HepG2 (cell line): ENCODE measurements at regions not wholly inside any gene's neighbourhood (a gene's known extent, or its start where the extent isn't known, plus 50 kb on each side); places are given as distances from the start of the nearest gene placed in this dataset.
"Not testable (repeated sequence)": the region's sequence is repeated elsewhere in the genome, so short reads cannot be mapped to it uniquely, and the experiment has no call there.

ENCODE experiments used
- ATAC-seq: fragments of 200-7000 bp; cut with Tn5 transposase; 3 replicates; pipeline ENCODE4 v1.9.1; 2020; ENCODE audit warnings: mild to moderate bottlenecking, moderate library complexity
- BruUV-seq: library from RNA; stranded (reverse); fragments of 400-500 nt; replicated peaks from 2 replicates; lab custom pipeline; 2021; lab: Mats Ljungman, UMichigan
- CTCF ChIA-PET: fragments of 300-600 bp; formaldehyde crosslinking; extraction: SDS; loops from one replicate; lab custom pipeline; 2021; ENCODE audit warnings: low total read pairs, inconsistent platforms, low intra/inter-chr PET ratio; lab: Yijun Ruan, JAX
- POLR2A ChIA-PET: fragments of 350-600 bp; sonication (Branson Sonifier 250); formaldehyde crosslinking; loops from one replicate; lab custom pipeline; 2020; ENCODE audit warnings: antibody characterized with exemption, inconsistent platforms; lab: Yijun Ruan, JAX
- DNase-seq: peaks from one replicate; pipeline ENCODE4 v3.0.0-alpha.2; 2015; ENCODE audit warnings: low spot score
- FAIRE-seq: peaks from 3 replicates; lab custom pipeline; 2011; peaks lifted over from hg19 to GRCh38; lab: Jason Lieb, UNC
- H2AFZ ChIP-seq: one replicate; pipeline ENCODE4 v1.6.1; 2011; ENCODE audit warnings: low read length, inconsistent platforms
- H3K27ac ChIP-seq: fragments of 300-600 bp; 3 replicates; pipeline ENCODE4 v1.8.0; 2011; ENCODE audit warnings: mixed run types, mild to moderate bottlenecking, mixed read lengths, low read length, inconsistent platforms; ENCODE audit not compliant: insufficient read depth; ENCODE audit errors: extremely low read length
- H3K27me3 ChIP-seq, 2 experiments: fragments of 200-600 bp in 1 of 2; 2 replicates in 1 of 2; 3 replicates in 1 of 2; pipeline versions ENCODE4 v1.6.0 to v1.8.0; 2011; ENCODE audit warnings: low read length in 2 of 2, mild to moderate bottlenecking in 2 of 2, moderate library complexity in 2 of 2, inconsistent platforms in 1 of 2; ENCODE audit not compliant: insufficient read depth in 2 of 2, control insufficient read depth in 1 of 2
- H3K36me3 ChIP-seq, 2 experiments: fragments of 200-600 bp in 1 of 2; replicated peaks in 1 of 2; 2 replicates in 1 of 2; 3 replicates in 1 of 2; pipeline versions ENCODE4 v1.5.1 to v1.8.0; 2011; ENCODE audit warnings: low read length in 2 of 2, inconsistent platforms in 1 of 2; ENCODE audit not compliant: insufficient read depth in 2 of 2, control insufficient read depth in 1 of 2
- H3K4me1 ChIP-seq: 2 replicates; pipeline ENCODE4 v1.5.1; 2012; ENCODE audit warnings: low read length, inconsistent platforms; ENCODE audit not compliant: insufficient read depth
- H3K4me2 ChIP-seq: 2 replicates; pipeline ENCODE4 v1.6.0; 2011; ENCODE audit warnings: low read depth, low read length, inconsistent platforms
- H3K4me3 ChIP-seq, 3 experiments: fragments of 200-600 bp in 1 of 3; sonication (generic), shearing (Covaris generic) in 1 of 3; replicated peaks in 1 of 3; 2 replicates each; pipeline ENCODE4 v1.5.1; 2011 to 2016; ENCODE audit warnings: low read length in 3 of 3, inconsistent platforms in 2 of 3, low read depth in 2 of 3, mild to moderate bottlenecking in 2 of 3, control low read depth in 1 of 3, mixed read lengths in 1 of 3; ENCODE audit not compliant: insufficient read depth in 1 of 3
- H3K79me2 ChIP-seq: one replicate; pipeline ENCODE4 v1.6.1; 2011; ENCODE audit warnings: low read length, inconsistent platforms; ENCODE audit not compliant: insufficient read depth
- H3K9ac ChIP-seq: 2 replicates; pipeline ENCODE4 v1.6.0; 2011; ENCODE audit warnings: mild to moderate bottlenecking, low read depth, low read length, inconsistent platforms; ENCODE audit not compliant: insufficient read depth
- H3K9me3 ChIP-seq: 2 replicates; pipeline ENCODE4 v1.5.1; 2012; ENCODE audit warnings: mild to moderate bottlenecking, low read length
- H4K20me1 ChIP-seq: 2 replicates; pipeline ENCODE4 v1.6.0; 2011; ENCODE audit warnings: inconsistent platforms, mild to moderate bottlenecking, low read length, moderate library complexity; ENCODE audit not compliant: insufficient read depth
- CHD4 ChIP-seq: fragments of 200-600 bp; sonication (generic); IDR thresholded peaks from 2 replicates; pipeline ENCODE4 v1.7.0; 2017; ENCODE audit warnings: mild to moderate bottlenecking, low read length, borderline replicate concordance
- DNMT1 ChIP-seq: sonication (generic); formaldehyde crosslinking; IDR thresholded peaks from 2 replicates; pipeline ENCODE4 v1.5.1; 2020; ENCODE audit warnings: mild to moderate bottlenecking, missing genetic modification reagents
- DR1 ChIP-seq: sonication (generic); formaldehyde crosslinking; IDR thresholded peaks from 2 replicates; pipeline ENCODE4 v1.8.0; 2021; ENCODE audit warnings: mild to moderate bottlenecking, missing genetic modification reagents, inconsistent platforms
- ETS1 ChIP-seq: sonication (generic); formaldehyde crosslinking; IDR thresholded peaks from 2 replicates; pipeline ENCODE4 v1.4.0; 2020; ENCODE audit warnings: missing genetic modification reagents
- KDM5B ChIP-seq: sonication (generic); formaldehyde crosslinking; IDR thresholded peaks from 2 replicates; pipeline ENCODE4 v1.4.0; 2020; ENCODE audit warnings: missing genetic modification reagents, mild to moderate bottlenecking, borderline replicate concordance
- KDM6A ChIP-seq: IDR thresholded peaks from 2 replicates; pipeline ENCODE4 v1.6.1; 2016; ENCODE audit warnings: low read depth
- MZF1 ChIP-seq: sonication (generic); formaldehyde crosslinking; IDR thresholded peaks from 2 replicates; pipeline ENCODE4 v1.8.1; 2023; ENCODE audit warnings: mild to moderate bottlenecking, missing genetic modification reagents, borderline replicate concordance
- STAG1 ChIP-seq: sonication (generic); formaldehyde crosslinking; IDR thresholded peaks from 2 replicates; pipeline ENCODE4 v1.4.0; 2020; ENCODE audit warnings: missing genetic modification reagents
- STAT6 ChIP-seq: sonication (generic); formaldehyde crosslinking; IDR thresholded peaks from 2 replicates; pipeline ENCODE4 v1.4.0; 2020; ENCODE audit warnings: missing genetic modification reagents, mild to moderate bottlenecking, borderline replicate concordance
- WIZ ChIP-seq: sonication (generic); formaldehyde crosslinking; IDR thresholded peaks from 2 replicates; pipeline ENCODE4 v1.5.1; 2020; ENCODE audit warnings: mild to moderate bottlenecking, missing genetic modification reagents
- ZNF260 ChIP-seq: sonication (generic); formaldehyde crosslinking; IDR thresholded peaks from 2 replicates; pipeline ENCODE4 v1.4.0; 2020; ENCODE audit warnings: missing genetic modification reagents, low read depth, mild to moderate bottlenecking, borderline replicate concordance
- ZNF331 ChIP-seq: sonication (generic); formaldehyde crosslinking; IDR thresholded peaks from 2 replicates; pipeline ENCODE4 v1.4.0; 2020; ENCODE audit warnings: missing genetic modification reagents
- ZNF556 ChIP-seq: sonication (generic); formaldehyde crosslinking; IDR thresholded peaks from 2 replicates; pipeline ENCODE4 v1.4.0; 2020; ENCODE audit warnings: mild to moderate bottlenecking, missing genetic modification reagents, borderline replicate concordance
- ZNF776 ChIP-seq: sonication (generic); formaldehyde crosslinking; IDR thresholded peaks from 2 replicates; pipeline ENCODE4 v1.4.0; 2020; ENCODE audit warnings: mild to moderate bottlenecking, missing genetic modification reagents
- WGBS: methylation state at CpG from one replicate; pipeline ENCODE4 v1.1.6; 2017; ENCODE audit warnings: low lambda C conversion rate; 5-methylcytosine and 5-hydroxymethylcytosine counted together
- in situ Hi-C: cut with HindIII; loops from 2 replicates; pipeline ENCODE4 v1.10.0; 2017; ENCODE audit warnings: low pct_unique_long_range_greater_than_20kb; ENCODE audit not compliant: extremely low pct_ligation_motif_present
- intact Hi-C: fragments of 100-400 bp; cut with micrococcal nuclease; formaldehyde crosslinking; loops from one replicate; pipeline ENCODE4 v1.10.0; 2022; ENCODE audit not compliant: unreplicated experiment
- TF ChIP-seq, protein P1 (sequence below): sonication (generic); formaldehyde crosslinking; IDR thresholded peaks from 2 replicates; pipeline ENCODE4 v1.8.0; 2022; ENCODE audit warnings: mild to moderate bottlenecking, missing genetic modification reagents; ENCODE audit not compliant: insufficient replicate concordance

DNA sequence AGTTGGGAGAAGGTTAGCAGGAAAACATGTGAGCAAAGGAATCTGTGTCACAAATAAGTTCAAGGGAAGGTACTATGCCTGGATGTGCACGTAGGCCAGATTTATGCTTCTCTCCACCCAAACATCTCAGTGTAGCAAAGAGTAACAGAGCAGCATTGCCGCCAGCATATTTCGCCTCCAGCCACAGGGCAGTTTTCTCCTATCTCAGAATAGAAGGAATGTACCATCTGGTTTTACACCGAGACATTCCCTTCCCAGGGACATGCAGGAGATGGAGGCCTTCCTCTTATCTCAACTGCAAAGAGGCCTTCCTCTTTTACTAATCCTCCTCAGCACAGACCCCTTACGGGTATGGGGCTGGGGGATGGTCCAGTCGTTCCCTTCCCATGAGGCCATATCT lies 155.4 kb downstream of the PABPC4L start:
- H3K36me3 ChIP-seq, DNase-seq, H3K27ac ChIP-seq, H3K4me1 ChIP-seq, H3K9ac ChIP-seq, H3K4me2 ChIP-seq, H3K9me3 ChIP-seq, CTCF ChIA-PET, H3K4me3 ChIP-seq, H2AFZ ChIP-seq, H3K79me2 ChIP-seq, FAIRE-seq, H3K27me3 ChIP-seq, BruUV-seq, POLR2A ChIA-PET, ATAC-seq, H4K20me1 ChIP-seq, intact Hi-C loops, in situ Hi-C loops: not testable (repeated sequence)
- WGBS = 56% methylated on average over 6 of the region's 6 CpGs

DNA sequence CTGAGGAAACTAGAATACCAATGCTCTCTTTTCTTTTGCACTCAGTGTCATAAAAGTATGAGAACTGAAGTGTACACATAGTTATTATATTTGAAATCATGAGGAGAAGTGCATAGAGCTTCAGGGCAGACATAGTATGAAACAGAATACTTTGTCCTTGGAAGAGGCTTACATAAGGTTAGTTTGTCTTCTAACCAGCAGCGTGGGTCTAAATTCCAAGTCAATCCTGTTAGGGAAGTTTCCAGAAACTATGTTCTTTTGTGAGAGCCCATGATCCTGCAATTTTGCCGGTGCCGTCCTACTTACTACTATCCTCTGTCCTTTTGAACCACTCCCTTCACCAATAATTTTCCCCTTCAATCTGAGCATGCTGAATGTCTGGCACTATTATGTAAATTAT lies 156.2 kb downstream of the PABPC4L start:
- no peaks in the 10 kb centered on the region for H4K20me1 ChIP-seq
- no peak for FAIRE-seq
- no peaks in the 10 kb centered on the region; a peak in 1 of 5 replicates for H3K27me3 ChIP-seq
- H3K9me3 ChIP-seq = no peaks in the 10 kb centered on the region
- CTCF ChIA-PET = no interaction called here
- H3K36me3 ChIP-seq = no peaks in the 10 kb centered on the region
- intact Hi-C loops = no loop called here
- no peaks in the 10 kb centered on the region for H3K4me1 ChIP-seq
- POLR2A ChIA-PET = no interaction called here
- H3K79me2 ChIP-seq = no peaks in the 10 kb centered on the region
- H2AFZ ChIP-seq = no peak overlapping the region
- H3K4me2 ChIP-seq = no peak overlapping the region
- no peak overlapping the region for H3K9ac ChIP-seq
- no peak for DNase-seq
- WGBS = 14% methylated on average over 3 of the region's 3 CpGs
- H3K4me3 ChIP-seq = no peak overlapping the region
- H3K27ac ChIP-seq = no peak overlapping the region
- in situ Hi-C loops = no loop called here
- ATAC-seq = no peak
- no TSS peak for BruUV-seq
- TF ChIP-seq ZNF260 (CRISPR knock-in tag) (no peak), KDM6A (CRISPR knock-in tag) (no peak), MZF1 (CRISPR knock-in tag) (no peak), DR1 (CRISPR knock-in tag) (no peak), STAG1 (CRISPR knock-in tag) (no peak), STAT6 (CRISPR knock-in tag) (no peak), ZNF556 (CRISPR knock-in tag) (no peak), ZNF776 (CRISPR knock-in tag) (no peak), ZNF331 (CRISPR knock-in tag) (no peak), KDM5B (CRISPR knock-in tag) (no peak), WIZ (CRISPR knock-in tag) (no peak), CHD4 (no peak), ETS1 (CRISPR knock-in tag) (no peak), DNMT1 (CRISPR knock-in tag) (no peak)
- TF ChIP-seq, protein P1, sequence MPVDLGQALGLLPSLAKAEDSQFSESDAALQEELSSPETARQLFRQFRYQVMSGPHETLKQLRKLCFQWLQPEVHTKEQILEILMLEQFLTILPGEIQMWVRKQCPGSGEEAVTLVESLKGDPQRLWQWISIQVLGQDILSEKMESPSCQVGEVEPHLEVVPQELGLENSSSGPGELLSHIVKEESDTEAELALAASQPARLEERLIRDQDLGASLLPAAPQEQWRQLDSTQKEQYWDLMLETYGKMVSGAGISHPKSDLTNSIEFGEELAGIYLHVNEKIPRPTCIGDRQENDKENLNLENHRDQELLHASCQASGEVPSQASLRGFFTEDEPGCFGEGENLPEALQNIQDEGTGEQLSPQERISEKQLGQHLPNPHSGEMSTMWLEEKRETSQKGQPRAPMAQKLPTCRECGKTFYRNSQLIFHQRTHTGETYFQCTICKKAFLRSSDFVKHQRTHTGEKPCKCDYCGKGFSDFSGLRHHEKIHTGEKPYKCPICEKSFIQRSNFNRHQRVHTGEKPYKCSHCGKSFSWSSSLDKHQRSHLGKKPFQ = no peak
